Coronary artery (tissue), 2 donors: ENCODE measurements at regions not wholly inside any gene's neighbourhood (a gene's known extent, or its start where the extent isn't known, plus 50 kb on each side); places are given as distances from the start of the nearest gene placed in this dataset.

Experiments used
- DNase-seq: peaks from one replicate; pipeline ENCODE4 v3.0.0-alpha.2; 2017; ENCODE audit warnings: low spot score
- H3K27ac ChIP-seq, 2 donors: fragments of 200-600 bp; sonication (generic); one replicate each; pipeline ENCODE4 v1.5.1; 2016 to 2019
- H3K4me3 ChIP-seq: fragments of 200-600 bp; sonication (generic); 2 replicates; pipeline ENCODE4 v1.5.1; 2016; ENCODE audit warnings: mild to moderate bottlenecking, moderate library complexity
- TF ChIP-seq, protein P1 (sequence below): fragments of 200-600 bp; sonication (generic); IDR thresholded peaks from one replicate; pipeline ENCODE4 v1.5.1; 2019; ENCODE audit warnings: antibody characterized with exemption

DNA sequence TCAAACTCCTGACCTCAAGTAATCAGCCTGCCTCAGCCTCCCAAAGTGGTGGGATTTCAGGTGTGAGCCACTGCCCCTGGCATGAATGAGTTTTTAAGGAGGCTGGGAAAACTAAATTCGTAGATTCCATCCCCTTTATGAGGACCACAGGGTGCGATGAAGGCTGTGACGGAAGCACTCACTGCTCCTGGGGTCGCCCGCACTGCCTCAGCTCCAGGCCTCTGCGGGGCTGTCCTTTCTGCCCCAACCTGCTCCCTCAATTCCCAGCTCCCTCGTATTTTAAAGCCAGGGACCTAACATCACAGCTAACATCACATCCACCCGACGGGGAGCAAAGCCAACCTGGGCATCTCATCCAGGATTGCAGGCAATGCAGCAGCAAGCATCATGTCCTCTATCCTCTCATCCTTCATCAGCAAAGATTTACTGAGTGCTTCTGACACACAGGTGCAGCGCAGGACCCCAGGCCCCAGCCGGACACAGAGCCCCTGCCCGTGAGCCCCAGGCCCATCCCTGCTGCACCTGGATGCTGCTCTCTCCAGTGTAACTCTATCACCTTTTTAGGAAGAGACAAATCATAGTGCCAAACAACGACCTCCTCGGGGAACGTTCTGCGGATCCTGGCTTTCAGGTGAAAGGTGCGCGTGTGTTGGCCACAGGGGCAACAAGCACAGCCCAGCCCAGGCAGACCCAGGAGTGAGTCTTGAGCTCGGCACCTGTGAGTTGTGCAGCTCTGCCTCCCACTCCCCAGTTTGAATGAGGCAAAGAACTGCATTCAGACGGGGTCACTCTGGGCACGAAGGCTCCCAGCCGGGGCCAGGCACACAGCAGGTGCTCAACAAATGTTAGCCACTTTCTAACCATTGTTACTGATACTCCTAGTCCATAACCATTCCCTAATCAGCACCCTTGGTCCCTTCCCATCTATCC, 134.3 kb downstream of the CRYBB2 start:
- no peak overlapping the region for H3K27ac ChIP-seq
- DNase-seq = no peak
- TF ChIP-seq, protein P1, sequence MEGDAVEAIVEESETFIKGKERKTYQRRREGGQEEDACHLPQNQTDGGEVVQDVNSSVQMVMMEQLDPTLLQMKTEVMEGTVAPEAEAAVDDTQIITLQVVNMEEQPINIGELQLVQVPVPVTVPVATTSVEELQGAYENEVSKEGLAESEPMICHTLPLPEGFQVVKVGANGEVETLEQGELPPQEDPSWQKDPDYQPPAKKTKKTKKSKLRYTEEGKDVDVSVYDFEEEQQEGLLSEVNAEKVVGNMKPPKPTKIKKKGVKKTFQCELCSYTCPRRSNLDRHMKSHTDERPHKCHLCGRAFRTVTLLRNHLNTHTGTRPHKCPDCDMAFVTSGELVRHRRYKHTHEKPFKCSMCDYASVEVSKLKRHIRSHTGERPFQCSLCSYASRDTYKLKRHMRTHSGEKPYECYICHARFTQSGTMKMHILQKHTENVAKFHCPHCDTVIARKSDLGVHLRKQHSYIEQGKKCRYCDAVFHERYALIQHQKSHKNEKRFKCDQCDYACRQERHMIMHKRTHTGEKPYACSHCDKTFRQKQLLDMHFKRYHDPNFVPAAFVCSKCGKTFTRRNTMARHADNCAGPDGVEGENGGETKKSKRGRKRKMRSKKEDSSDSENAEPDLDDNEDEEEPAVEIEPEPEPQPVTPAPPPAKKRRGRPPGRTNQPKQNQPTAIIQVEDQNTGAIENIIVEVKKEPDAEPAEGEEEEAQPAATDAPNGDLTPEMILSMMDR = no peak
- H3K4me3 ChIP-seq = no peak overlapping the region

DNA sequence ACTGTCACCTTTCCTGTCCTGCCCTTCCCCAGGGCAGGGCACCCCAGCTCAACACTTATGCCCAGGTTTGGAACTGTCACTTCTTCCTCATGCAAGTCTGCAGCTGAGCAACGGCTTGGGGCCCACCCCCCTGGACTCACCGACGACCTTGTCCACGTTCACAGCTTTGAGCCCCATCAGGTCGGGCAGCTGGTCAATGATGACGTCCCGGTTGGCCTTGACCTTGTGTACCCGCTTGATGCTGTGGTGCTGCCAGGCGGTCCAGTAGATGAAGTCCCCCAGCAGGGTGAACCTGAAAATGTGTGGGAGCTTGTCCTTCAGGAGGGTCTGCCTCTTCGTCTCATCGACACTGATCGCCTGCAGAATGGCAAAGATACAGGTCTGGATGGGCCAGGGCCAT, 135.0 kb downstream of the CRYBB2 start:
- DNase-seq = no peak
- Histone ChIP-seq H3K4me3 (no peak overlapping the region), H3K27ac (no peak overlapping the region)
- TF ChIP-seq, protein P1 = no peak

DNA sequence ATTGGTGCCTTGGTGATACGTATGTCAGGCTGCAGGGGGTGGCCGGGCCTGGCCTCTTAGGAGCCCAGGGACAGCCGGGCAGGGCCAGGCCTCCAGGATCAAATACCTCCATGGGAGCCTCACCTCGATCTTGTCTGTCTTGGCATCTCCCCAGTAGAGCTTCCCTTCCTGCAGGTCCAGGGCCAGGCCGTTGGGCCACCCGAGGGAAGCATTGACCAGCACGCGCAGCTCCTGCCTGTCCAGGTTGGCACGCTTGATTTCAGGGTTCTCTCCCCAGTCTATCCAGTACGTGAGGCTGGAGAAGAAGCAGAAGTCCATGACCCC, 137.7 kb downstream of the CRYBB2 start:
- TF ChIP-seq, protein P1 = no peak
- Histone ChIP-seq H3K4me3 (no peak overlapping the region), H3K27ac (no peak overlapping the region)
- no peak for DNase-seq

DNA sequence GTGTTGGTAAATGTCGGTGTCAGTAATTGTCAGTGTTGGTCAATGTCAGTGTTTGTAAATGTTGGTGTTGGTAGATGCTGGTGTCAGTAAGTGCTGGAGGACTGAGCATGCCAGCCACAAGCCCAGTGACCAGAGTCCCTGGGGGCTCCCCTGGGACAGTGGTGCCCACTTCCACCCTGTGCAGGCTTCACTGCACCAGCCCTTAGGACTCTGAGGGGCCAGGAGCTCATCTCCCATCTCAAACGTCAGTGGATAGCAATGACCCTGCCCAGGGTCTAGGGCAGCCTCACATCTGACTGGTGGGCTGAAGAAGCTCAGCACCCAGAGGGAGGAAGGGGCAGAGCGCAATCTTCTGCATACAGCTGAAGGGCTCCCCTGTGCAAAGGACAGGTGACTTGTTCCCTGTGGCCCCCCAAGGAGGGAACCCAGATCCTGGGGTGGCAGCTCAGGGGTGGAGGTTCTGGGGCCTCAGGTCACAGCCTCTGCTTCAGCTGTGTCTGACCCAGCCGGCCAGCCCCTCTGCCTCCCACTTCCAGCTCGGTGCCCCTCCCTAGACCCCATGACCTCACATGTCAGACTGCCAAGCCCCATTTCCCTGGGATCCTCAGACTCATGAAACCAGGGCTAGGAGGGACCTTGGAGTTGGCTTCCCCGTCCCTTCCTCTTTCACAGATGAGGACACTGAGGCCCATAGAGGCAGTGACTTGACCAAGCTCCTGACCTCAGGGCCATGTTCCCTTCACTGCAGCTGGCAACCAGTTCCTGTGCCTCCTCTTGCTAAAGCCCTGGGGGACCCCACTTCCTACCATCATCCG, 138.4 kb downstream of the CRYBB2 start:
- H3K4me3 ChIP-seq = no peak overlapping the region
- TF ChIP-seq, protein P1 = no peak
- H3K27ac ChIP-seq = no peak overlapping the region
- no peak for DNase-seq

DNA sequence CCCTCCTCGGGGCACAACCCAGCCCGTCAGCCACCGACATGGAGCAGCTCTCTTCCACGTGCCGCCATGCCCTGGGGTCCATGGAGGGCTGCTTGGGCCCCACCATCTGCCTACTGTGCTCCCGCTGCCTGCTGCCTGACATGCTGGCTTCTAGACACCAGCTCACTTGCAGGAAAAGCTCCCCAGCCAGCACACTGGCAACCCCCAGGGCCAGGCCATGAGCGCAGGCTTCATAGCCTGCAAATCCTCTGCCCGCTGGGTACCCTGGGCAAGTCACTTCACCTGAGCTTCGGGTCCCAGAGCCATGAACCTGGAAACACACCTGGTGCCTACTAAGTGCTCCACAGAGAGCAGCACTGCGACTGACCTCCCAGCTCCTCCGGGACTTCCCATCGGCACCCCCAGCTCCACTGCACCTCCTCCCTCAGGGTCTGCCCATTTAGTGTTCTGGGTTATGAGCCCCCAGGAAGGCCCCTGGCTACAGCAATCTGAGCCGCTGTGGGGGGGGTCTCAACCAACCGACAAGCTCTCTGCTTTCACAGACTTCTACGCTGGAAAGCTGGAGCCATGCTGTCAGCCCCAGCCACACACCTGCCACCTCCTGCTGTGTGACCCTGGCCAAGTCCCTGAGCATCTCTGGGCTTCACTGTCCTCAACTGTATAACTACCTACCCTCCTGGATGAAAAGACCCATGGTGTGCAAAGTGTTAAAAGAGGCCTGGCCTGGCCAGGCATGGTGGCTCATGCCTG, 139.2 kb downstream of the CRYBB2 start:
- no peak overlapping the region for H3K4me3 ChIP-seq
- TF ChIP-seq, protein P1 = no peak
- no peak overlapping the region for H3K27ac ChIP-seq
- DNase-seq = no peak

DNA sequence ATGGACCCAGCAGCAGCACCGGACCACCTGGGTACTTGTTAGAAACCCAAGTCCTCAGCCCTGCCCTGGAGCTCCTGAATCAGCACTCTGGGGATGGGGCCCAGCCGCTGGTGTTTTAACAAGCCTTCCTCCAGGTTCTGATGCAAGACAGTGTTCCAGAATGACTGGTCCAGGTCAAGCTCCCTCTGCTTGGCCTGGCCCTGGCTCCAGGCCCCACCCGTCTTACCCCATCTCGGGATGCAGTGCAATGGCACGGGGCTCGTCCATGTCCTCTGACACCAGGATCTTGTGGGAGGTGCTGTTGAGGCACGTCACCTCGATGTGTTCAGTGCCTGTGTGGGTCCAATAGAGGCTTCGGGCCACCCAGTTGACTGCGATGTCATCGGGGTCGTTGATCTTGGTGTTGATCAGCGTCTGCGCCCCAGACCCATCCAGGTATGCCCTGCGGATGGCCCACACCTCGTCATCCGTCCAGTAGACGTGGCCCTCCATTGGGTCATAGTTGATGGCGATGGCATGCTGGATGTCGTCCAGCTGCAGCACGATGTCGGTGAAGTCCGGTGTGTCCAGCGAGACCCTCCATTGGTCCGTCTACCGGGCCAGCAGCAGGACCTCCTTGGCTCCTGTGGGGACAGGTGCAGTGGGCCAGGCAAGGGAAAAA, 140.3 kb downstream of the CRYBB2 start:
- TF ChIP-seq, protein P1 = no peak
- Histone ChIP-seq H3K4me3 (no peak overlapping the region), H3K27ac (no peak overlapping the region)
- DNase-seq = no peak
